ENCODE measurements at regions not wholly inside any gene's neighbourhood (a gene's known extent, or its start where the extent isn't known, plus 50 kb on each side); places are given as distances from the start of the nearest gene placed in this dataset.

GRCh38 chr17:69948406-69948805 lies 126.6 kb upstream of the KCNJ16 start:
- no peaks in the 10 kb centered on the region for H3K36me3 Mint-ChIP-seq (ENCODE audit: unreplicated experiment)
- H3K4me1 Mint-ChIP-seq (ENCODE audit: unreplicated experiment): peaks cover 16% of the 10 kb centered on the region
- peaks cover 2% of the 10 kb centered on the region for H3K27me3 Mint-ChIP-seq (ENCODE audit: unreplicated experiment)
- H3K9me3 Mint-ChIP-seq (ENCODE audit: unreplicated experiment): peaks cover 9% of the 10 kb centered on the region
- H3K4me3 Mint-ChIP-seq (ENCODE audit: unreplicated experiment): no peak overlapping the region
- no peak for DNase-seq (ENCODE audit: extremely low spot score, unreplicated experiment)
- H3K27ac Mint-ChIP-seq (ENCODE audit: unreplicated experiment): no peak overlapping the region
- TF ChIP-seq CTCF (IDR thresholded peaks at IDR 0.05): no peak

- peaks cover 18% of the 10 kb centered on the region for H3K4me1 Mint-ChIP-seq (ENCODE audit: unreplicated experiment)
- H3K4me3 Mint-ChIP-seq (ENCODE audit: unreplicated experiment): no peak overlapping the region
- DNase-seq (ENCODE audit: extremely low spot score, unreplicated experiment): no peak
- TF ChIP-seq CTCF (IDR thresholded peaks at IDR 0.05): no peak
- H3K27ac Mint-ChIP-seq (ENCODE audit: unreplicated experiment): no peak overlapping the region
- peaks cover 2% of the 10 kb centered on the region for H3K27me3 Mint-ChIP-seq (ENCODE audit: unreplicated experiment)
- no peaks in the 10 kb centered on the region for H3K36me3 Mint-ChIP-seq (ENCODE audit: unreplicated experiment)
- peaks cover 9% of the 10 kb centered on the region for H3K9me3 Mint-ChIP-seq (ENCODE audit: unreplicated experiment)
These were observed 125.5 kb upstream of the KCNJ16 start for GRCh38 chr17:69949496-69949895.

- TF ChIP-seq CTCF (IDR thresholded peaks at IDR 0.05): no peak
- Mint-ChIP-seq H3K4me3 (ENCODE audit: unreplicated experiment) (no peak overlapping the region), H3K4me1 (ENCODE audit: unreplicated experiment) (peaks cover 18% of the 10 kb centered on the region), H3K27me3 (ENCODE audit: unreplicated experiment) (peaks cover 2% of the 10 kb centered on the region), H3K9me3 (ENCODE audit: unreplicated experiment) (peaks cover 9% of the 10 kb centered on the region), H3K27ac (ENCODE audit: unreplicated experiment) (no peak overlapping the region), H3K36me3 (ENCODE audit: unreplicated experiment) (no peaks in the 10 kb centered on the region)
- DNase-seq (ENCODE audit: extremely low spot score, unreplicated experiment): no peak
These were observed 124.9 kb upstream of the KCNJ16 start for GRCh38 chr17:69949973-69950695.

- peaks cover 9% of the 10 kb centered on the region for H3K9me3 Mint-ChIP-seq (ENCODE audit: unreplicated experiment)
- peaks cover 2% of the 10 kb centered on the region for H3K27me3 Mint-ChIP-seq (ENCODE audit: unreplicated experiment)
- no peak for DNase-seq (ENCODE audit: extremely low spot score, unreplicated experiment)
- no peak for TF ChIP-seq CTCF (IDR thresholded peaks at IDR 0.05)
- no peak overlapping the region for H3K4me3 Mint-ChIP-seq (ENCODE audit: unreplicated experiment)
- peaks cover 11% of the 10 kb centered on the region for H3K4me1 Mint-ChIP-seq (ENCODE audit: unreplicated experiment)
- H3K27ac Mint-ChIP-seq (ENCODE audit: unreplicated experiment): no peak overlapping the region
- no peaks in the 10 kb centered on the region for H3K36me3 Mint-ChIP-seq (ENCODE audit: unreplicated experiment)
These were observed 124.2 kb upstream of the KCNJ16 start for GRCh38 chr17:69950701-69951418.

- Mint-ChIP-seq H3K4me3 (ENCODE audit: unreplicated experiment) (no peak overlapping the region), H3K36me3 (ENCODE audit: unreplicated experiment) (no peaks in the 10 kb centered on the region), H3K27me3 (ENCODE audit: unreplicated experiment) (peaks cover 2% of the 10 kb centered on the region), H3K9me3 (ENCODE audit: unreplicated experiment) (peaks cover 5% of the 10 kb centered on the region), H3K4me1 (ENCODE audit: unreplicated experiment) (peaks cover 3% of the 10 kb centered on the region), H3K27ac (ENCODE audit: unreplicated experiment) (no peak overlapping the region)
- no peak for TF ChIP-seq CTCF (IDR thresholded peaks at IDR 0.05)
- no peak for DNase-seq (ENCODE audit: extremely low spot score, unreplicated experiment)
These were observed 120.6 kb upstream of the KCNJ16 start for GRCh38 chr17:69954241-69954925.

Data from osteocyte (in vitro differentiated cells).